Motor neuron (in vitro differentiated cells): ENCODE measurements at regions not wholly inside any gene's neighbourhood (a gene's known extent, or its start where the extent isn't known, plus 50 kb on each side); places are given as distances from the start of the nearest gene placed in this dataset.
"Not testable (repeated sequence)": the region's sequence is repeated elsewhere in the genome, so short reads cannot be mapped to it uniquely, and the experiment has no call there.

Experiments used
- ATAC-seq, 8 experiments: fragments of 200-7000 bp; cut with Tn5 transposase; replicated peaks in 6 of 8; 2 replicates each; pipeline ENCODE4 v1.8.0; 2021; ENCODE audit warnings: mild to moderate bottlenecking in 8 of 8, moderate library complexity in 8 of 8
- H3K27ac ChIP-seq, 2 donors: fragments of 250-450 bp; sonication (Bioruptor Pico); 2 replicates each; pipeline ENCODE4 v1.9.0; 2021; ENCODE audit warnings: antibody characterized with exemption in 2 of 2, mild to moderate bottlenecking in 2 of 2, moderate library complexity in 1 of 2
- H3K4me1 ChIP-seq, 2 donors: fragments of 250-450 bp; sonication (Bioruptor Pico); replicated peaks in 1 of 2; 2 replicates each; pipeline ENCODE4 v1.6.1; 2021; ENCODE audit warnings: antibody characterized with exemption in 2 of 2, mild to moderate bottlenecking in 2 of 2, moderate library complexity in 1 of 2
- H3K4me3 ChIP-seq, 5 donors: fragments of 250-450 bp; sonication (Bioruptor Pico); 2 replicates each; pipeline ENCODE4 v1.9.0; 2021; ENCODE audit warnings: antibody characterized with exemption in 5 of 5, mild to moderate bottlenecking in 5 of 5, moderate library complexity in 4 of 5
- WGBS, 10 experiments: fragments of 450-650 bp; shearing (Covaris generic); methylation state at CpG; one replicate each; pipeline ENCODE4 v1.0.0; 2022; 5-methylcytosine and 5-hydroxymethylcytosine counted together
- in situ Hi-C, 9 experiments: fragments of 400-800 bp; cut with MboI; loops; one replicate each; pipeline ENCODE4 v1.15.0; 2021; ENCODE audit warnings: low sequenced_read_pairs in 9 of 9, low pct_unique_long_range_greater_than_20kb in 2 of 9; ENCODE audit not compliant: unreplicated experiment in 9 of 9

DNA sequence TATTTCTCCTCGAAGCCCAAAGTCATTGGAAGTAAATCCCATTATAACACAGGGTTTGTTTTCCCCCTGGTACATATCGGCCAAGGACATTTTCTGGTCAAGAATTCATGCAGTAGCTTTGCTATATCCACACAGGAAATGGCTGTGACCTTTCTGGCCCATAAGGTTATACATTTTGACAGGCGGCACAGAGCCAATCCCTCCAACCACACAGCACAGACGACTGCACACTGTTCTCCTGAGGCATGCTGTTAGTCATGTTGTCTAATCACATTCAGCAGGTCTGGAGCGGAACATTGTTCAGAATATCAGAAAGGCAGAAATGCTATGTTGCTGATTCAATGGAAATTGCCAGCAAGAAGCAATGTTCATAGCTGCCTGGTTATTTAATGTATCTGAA, 742.3 kb upstream of the SLC8A1 start:
- in situ Hi-C loops: no loop called here
- ATAC-seq: peak in 5 of 8 experiments; percentile 86 to 100 (median 99)
- Histone ChIP-seq H3K4me3 (no peak overlapping the region), H3K27ac (peak overlapping the region; percentile 15 to 16), H3K4me1 (peaks cover 12 to 22% of the 10 kb centered on the region in 2 donors)
- 0 to 60% (median 40%) methylated on average over 1 to 5 of the region's 5 CpGs; no CpG with 5 or more reads in 2 of the 10 experiments for WGBS, 10 experiments

DNA sequence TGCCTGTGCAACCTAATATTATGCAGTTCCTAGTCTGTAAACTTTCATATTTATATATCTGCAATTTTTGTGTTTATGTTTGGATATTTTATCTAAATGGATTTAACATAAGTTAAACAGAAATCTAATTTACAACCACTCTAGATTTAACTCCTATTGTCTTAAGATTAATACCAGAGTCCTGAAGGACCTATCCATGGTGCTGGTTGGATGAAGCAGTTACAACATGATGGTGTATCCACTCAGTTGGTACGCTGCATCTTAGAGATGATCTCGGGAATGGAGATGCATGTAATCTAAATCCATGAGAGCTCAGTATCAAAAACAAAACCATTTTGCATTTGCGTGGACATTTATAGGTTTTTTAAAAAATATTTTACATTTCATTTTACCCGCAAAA, 745.9 kb upstream of the SLC8A1 start:
- no peak for ATAC-seq
- in situ Hi-C loops: no loop called here
- WGBS, 10 experiments: 0 to 100% (median 71%) methylated on average over 2 to 4 of the region's 4 CpGs; no CpG with 5 or more reads in 2 of the 10 experiments

DNA sequence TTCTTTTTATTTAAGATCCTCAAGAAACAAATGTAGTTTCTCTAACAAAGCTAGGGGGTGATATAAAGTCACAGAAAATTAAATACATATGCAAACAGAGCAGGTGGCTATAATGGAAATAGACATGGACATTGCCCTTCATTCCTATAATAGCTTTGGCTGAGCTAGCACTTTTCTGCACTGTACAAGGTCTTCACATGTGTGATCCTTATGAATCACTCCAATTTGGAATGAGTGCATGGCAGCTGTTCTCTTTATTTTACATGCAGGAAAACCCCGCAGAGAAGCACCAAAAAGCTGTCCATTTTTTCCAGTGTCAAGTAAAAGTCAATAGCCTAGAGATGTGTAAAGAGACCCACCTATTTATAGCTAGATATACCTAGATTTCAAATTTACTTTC, 747.4 kb upstream of the SLC8A1 start:
- Histone ChIP-seq H3K4me3 (no peak overlapping the region), H3K27ac (no peak overlapping the region), H3K4me1 (peaks cover 6 to 16% of the 10 kb centered on the region in 2 donors)
- ATAC-seq: peak in 1 of 8 experiments; percentile 32
- WGBS, 10 experiments: 0 to 100% (median 86%) methylated on average over 1 of the region's 1 CpG; no CpG with 5 or more reads in 2 of the 10 experiments
- in situ Hi-C loops: no loop called here

More for the DNA sequence above, 745.9 kb upstream of the SLC8A1 start:
- no peak overlapping the region for H3K27ac ChIP-seq
- H3K4me3 ChIP-seq: no peak overlapping the region
- H3K4me1 ChIP-seq: peaks cover 12 to 26% of the 10 kb centered on the region in 2 donors

DNA sequence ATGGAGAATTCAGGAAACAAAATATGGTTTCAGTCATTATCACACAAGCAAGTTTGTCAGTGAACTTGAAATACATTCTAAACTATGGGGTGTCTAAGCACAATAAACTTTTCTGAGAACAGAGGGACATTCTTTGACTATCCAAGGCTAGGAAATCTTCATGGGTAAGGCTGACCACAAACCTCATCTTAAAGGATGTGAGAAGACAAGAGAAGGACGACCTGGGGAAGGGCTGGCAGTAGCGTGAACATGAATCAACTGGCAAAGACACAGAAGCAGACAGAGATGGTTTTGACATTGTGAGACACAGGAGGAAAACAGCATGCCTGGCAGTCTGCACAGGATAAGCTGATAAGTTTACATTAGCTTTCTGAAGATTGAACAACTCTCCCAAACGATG, 752.4 kb upstream of the SLC8A1 start:
- ATAC-seq: no peak
- in situ Hi-C loops: no loop called here
- peaks cover 0 to 3% of the 10 kb centered on the region in 2 donors for H3K4me1 ChIP-seq
- 0 to 83% (median 37%) methylated on average over 1 to 3 of the region's 3 CpGs; no CpG with 5 or more reads in 2 of the 10 experiments for WGBS, 10 experiments
- H3K4me3 ChIP-seq: no peak overlapping the region
- H3K27ac ChIP-seq: no peak overlapping the region

DNA sequence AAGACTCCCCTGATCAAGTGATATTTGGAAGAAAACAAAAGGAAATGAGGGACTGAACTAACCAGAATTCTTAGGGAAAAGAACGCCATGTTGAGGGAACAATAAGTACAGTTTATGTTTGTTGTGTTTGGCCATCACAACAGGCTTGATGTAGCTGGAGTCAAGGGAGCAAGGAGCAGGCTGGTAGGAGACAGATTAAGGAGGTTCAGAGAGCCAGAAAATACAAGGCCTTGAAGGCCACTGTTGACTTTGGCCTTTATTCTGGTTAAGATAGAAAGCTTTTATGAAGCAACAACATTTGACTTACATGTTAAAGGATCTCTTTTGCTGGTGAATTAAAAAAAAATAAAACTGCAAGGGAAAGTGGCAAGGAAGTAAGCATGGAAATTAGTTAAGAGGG, 754.1 kb upstream of the SLC8A1 start:
- Histone ChIP-seq H3K4me1 (no peaks in the 10 kb centered on the region), H3K4me3 (no peak overlapping the region), H3K27ac (no peak overlapping the region)
- no peak for ATAC-seq
- in situ Hi-C loops: no loop called here
- WGBS, 10 experiments: 0 to 100% (median 78%) methylated on average over 1 of the region's 1 CpG; no CpG with 5 or more reads in 1 of the 10 experiments

DNA sequence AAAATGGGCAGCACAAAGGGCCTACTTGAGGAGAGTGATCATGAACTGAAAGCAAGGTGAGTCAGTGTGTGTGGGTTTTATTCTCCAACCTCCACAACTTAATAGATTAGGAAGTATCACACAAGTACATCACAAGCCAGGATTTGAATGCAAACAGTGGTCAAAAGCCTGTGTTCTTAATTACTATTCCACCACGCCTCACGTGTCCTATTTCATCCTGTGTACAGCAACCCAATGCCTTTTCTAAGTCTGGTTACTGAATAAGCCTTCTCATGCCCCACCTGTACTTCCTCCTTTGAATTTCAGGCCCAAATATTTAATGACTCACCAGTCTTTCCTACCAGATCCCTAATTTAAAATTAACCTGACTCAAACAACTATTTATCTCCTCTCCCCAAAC, 755.7 kb upstream of the SLC8A1 start:
- no peak overlapping the region for H3K27ac ChIP-seq
- H3K4me1 ChIP-seq: no peaks in the 10 kb centered on the region
- in situ Hi-C loops: no loop called here
- 0 to 100% (median 80%) methylated on average over 1 to 2 of the region's 2 CpGs; no CpG with 5 or more reads in 3 of the 10 experiments for WGBS, 10 experiments
- no peak for ATAC-seq
- no peak overlapping the region for H3K4me3 ChIP-seq

DNA sequence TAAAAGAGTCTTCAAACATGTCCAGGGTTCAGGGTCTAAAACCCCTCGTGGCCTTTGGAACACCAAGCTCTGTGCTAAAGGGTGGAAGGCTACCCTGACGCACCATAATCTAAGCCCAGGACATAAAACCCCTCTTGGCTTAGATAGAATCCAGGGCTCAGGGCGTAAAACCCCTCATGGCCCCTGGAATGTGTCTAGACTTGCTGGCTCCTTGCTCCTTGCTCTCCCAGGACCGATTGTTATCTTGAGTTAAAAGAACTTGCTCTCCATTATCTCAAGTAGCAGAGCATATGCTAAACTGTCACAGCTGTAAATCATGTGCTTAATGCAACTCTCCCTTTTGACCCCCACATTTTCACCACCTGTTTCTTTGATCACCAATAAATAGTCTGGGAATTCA, 758.1 kb upstream of the SLC8A1 start:
- ATAC-seq: not testable (repeated sequence)

DNA sequence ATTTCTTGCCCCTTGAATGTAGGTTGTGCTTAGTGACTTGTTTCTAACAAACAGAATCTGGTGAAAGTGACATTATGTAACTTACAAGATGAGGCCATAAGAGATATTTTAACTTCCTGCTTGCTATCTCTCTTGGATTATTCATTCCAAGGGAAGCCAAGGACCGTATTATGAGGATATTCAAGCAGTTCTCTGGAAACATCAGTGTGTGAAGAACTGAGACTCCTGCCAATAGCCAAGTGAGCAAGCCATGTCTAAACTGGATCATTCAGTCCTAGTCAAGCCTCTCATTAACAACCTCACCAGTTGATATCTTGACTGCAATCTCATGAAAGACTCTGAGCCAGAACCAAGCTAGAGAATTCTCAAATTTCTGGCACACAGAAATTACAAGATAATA, 765.1 kb upstream of the SLC8A1 start:
- WGBS, 10 experiments: 83 to 100% (median 88%) methylated on average over 1 of the region's 1 CpG; no CpG with 5 or more reads in 7 of the 10 experiments
- no peak for ATAC-seq
- in situ Hi-C loops: no loop called here
- H3K4me3 ChIP-seq: no peak overlapping the region
- H3K27ac ChIP-seq: no peak overlapping the region
- H3K4me1 ChIP-seq: no peaks in the 10 kb centered on the region

More for the DNA sequence above, 758.1 kb upstream of the SLC8A1 start:
- H3K4me1 ChIP-seq, in situ Hi-C loops, H3K4me3 ChIP-seq, H3K27ac ChIP-seq: not testable (repeated sequence)
- 0 to 80% (median 60%) methylated on average over 1 to 3 of the region's 4 CpGs; no CpG with 5 or more reads in 5 of the 10 experiments for WGBS, 10 experiments

DNA sequence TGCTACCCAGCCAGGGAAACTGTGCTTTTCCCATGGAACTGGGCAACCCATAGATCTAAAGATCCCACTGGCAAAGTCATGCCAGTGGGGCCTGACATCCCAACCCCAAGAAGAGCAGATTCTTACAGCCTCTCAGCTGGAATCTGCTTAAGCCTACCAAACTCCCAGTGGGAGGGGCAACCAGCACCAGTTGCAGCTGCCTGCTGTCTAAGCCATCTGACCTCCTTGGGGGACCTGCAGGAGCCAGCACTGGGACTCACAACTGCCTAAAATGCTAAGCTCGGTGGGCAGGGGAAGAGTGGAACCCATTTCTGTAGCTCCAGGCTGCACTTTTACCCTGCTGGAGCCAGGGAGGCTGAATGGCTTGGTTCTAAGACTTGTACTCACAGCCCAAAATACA, 770.7 kb upstream of the SLC8A1 start:
- Histone ChIP-seq H3K4me3 (no peak overlapping the region), H3K27ac (no peak overlapping the region), H3K4me1 (no peaks in the 10 kb centered on the region)
- ATAC-seq: no peak
- WGBS, 10 experiments: 20 to 50% (median 20%) methylated on average over 1 of the region's 1 CpG; no CpG with 5 or more reads in 7 of the 10 experiments
- in situ Hi-C loops: no loop called here

DNA sequence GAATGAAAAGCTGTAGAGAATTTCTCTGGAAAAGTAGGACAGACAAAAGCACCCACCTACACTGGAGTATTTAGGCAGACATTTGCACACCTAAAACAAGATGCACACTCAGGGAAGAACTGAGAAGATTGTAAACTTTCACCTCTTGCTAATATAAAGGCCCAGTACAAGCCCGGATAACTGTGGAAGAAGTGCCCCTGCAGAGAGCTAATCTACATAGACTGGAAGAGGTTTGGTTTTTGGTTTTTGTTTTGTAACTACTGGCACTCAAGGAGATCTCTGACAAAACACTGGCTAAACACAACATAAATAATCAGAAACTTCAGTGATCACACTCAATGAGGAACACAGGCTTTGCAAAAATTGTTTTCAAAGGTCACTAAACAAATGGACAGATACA, 782.2 kb upstream of the SLC8A1 start:
- Histone ChIP-seq H3K4me1 (no peaks in the 10 kb centered on the region), H3K4me3 (no peak overlapping the region), H3K27ac (no peak overlapping the region)
- ATAC-seq: no peak
- whole genome bisulfite sequencing, 10 experiments: 0 to 100% (median 10%) methylated on average over 1 of the region's 1 CpG; no CpG with 5 or more reads in 1 of the 10 experiments
- in situ Hi-C loops: no loop called here

DNA sequence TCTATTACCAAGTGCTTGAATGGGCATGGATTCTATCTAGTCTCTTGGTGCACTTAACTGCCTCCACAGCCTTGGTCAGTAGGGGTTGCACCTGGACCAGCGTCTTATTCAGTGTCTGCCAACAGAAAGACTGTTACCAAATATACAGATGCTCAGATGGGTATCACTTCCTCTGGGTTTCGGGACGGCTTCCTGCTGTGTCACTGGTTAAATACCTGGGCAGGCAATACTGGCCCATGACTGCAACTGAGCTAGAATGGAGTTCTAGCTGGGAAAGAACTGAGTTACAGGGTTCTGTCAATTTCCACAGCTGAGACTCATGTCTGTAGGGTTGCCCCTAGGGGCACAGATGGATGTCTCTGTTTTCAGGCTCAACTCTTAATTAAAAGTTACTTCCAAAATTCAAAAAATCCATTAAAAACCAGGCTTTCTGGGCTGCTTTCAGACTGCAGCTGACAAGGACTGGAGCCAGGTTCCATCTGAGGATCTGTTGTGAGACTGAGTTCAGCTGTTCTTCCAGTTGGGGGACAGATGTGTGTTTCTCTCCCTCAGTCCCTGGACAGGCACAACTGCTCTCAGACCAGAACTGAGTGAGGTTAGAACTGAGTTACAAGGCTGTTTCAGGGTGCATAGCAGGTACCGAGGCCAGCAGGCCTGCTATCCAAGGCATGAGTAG, 789.6 kb upstream of the SLC8A1 start:
- no peaks in the 10 kb centered on the region for H3K4me1 ChIP-seq
- no peak for ATAC-seq
- no peak overlapping the region for H3K27ac ChIP-seq
- in situ Hi-C loops: no loop called here
- H3K4me3 ChIP-seq: no peak overlapping the region
- 0 to 100% (median 86%) methylated on average over 1 to 4 of the region's 4 CpGs; no CpG with 5 or more reads in 5 of the 10 experiments for WGBS, 10 experiments

DNA sequence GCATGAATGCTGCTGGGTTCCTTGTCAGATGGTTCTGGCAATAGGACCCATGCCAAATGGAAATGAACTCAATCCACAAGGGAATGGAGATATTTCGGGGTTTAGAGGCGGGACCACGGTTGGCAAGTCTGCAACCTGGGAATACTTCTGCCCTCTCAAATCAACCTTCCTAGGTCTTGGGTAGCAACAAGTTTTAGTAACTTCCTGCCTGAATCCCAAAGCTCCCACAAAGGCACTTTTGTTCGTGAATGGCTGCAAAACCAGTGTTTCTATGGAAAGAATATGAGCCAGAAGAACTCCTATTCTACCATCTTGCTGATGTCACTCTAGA, 790.1 kb upstream of the SLC8A1 start:
- WGBS, 10 experiments: 0 to 100% (median 56%) methylated on average over 1 to 4 of the region's 4 CpGs; no CpG with 5 or more reads in 4 of the 10 experiments
- no peak for ATAC-seq
- in situ Hi-C loops: no loop called here
- Histone ChIP-seq H3K27ac (no peak overlapping the region), H3K4me3 (no peak overlapping the region), H3K4me1 (no peaks in the 10 kb centered on the region)

DNA sequence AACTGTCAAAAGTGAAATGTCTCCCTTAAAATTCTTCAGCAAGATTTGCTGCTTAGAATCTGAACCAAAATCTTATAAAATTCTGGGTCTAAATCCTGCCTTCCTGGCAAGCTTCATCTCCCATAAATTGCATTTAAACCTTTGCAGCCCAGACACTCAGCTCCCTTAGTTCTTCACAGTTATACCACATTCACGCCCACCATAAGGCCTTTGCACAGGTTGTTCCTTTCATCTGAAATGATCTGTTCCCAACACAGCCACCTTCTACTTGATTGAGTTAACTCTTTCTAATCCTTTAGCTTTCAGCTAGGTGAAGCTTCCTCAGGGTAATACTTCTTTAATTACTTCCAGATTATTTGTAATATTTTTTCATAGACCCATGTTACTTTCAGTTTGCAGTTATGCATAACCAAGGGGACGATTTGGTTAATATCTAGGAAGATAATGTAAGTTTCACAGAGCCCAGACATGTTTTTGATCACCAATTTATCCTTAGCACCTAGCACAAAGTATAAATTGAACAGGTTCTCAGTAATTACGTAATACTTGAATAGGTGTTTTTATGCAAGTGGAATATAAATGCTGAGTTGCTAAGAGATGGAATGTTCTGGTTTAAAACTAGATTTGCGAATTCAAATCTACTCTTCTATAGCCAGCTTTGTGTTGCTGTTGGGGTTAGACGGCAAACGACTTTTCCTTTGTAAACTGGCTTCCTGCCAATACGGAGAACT, 779.7 kb upstream of the PKDCC start:
- no peaks in the 10 kb centered on the region for H3K4me1 ChIP-seq
- no peak overlapping the region for H3K4me3 ChIP-seq
- WGBS, 10 experiments: 24 to 91% (median 77%) methylated on average over 3 to 7 of the region's 7 CpGs
- ATAC-seq: no peak
- H3K27ac ChIP-seq: no peak overlapping the region
- in situ Hi-C loops: no loop called here
